Caco-2 (cell line): ENCODE measurements at regions not wholly inside any gene's neighbourhood (a gene's known extent, or its start where the extent isn't known, plus 50 kb on each side); places are given as distances from the start of the nearest gene placed in this dataset.

Experiments used
- BruUV-seq: library from RNA; stranded (reverse); fragments of 400-500 nt; replicated peaks from 2 replicates; lab custom pipeline; 2021; lab: Mats Ljungman, UMichigan
- CTCF ChIA-PET: fragments of 300-600 bp; sonication (Branson Sonifier 250); formaldehyde crosslinking; loops from one replicate; lab custom pipeline; 2022; ENCODE audit warnings: antibody characterized with exemption; lab: Charles Lee
- POLR2A ChIA-PET: fragments of 300-600 bp; sonication (Branson Sonifier 250); formaldehyde crosslinking; loops from one replicate; lab custom pipeline; 2022; ENCODE audit warnings: antibody characterized with exemption; lab: Charles Lee
- DNase-seq, 2 experiments: peaks; one replicate each; pipeline versions ENCODE4 v3.0.0 to v3.0.0-alpha.2; 2020 to 2022
- H3K27me3 ChIP-seq: replicated peaks from 2 replicates; pipeline ENCODE4 v1.6.0; 2011; ENCODE audit warnings: low read length; ENCODE audit not compliant: control insufficient read depth, insufficient read depth
- H3K36me3 ChIP-seq: 2 replicates; pipeline ENCODE4 v1.5.1; 2011; ENCODE audit warnings: low read length; ENCODE audit not compliant: control insufficient read depth, insufficient read depth
- H3K4me1 ChIP-seq: fragments of 250-450 bp; sonication (Bioruptor Pico); 2 replicates; pipeline ENCODE4 v1.5.1; 2020; ENCODE audit warnings: mild to moderate bottlenecking
- H3K4me3 ChIP-seq: 2 replicates; pipeline ENCODE4 v1.5.1; 2011; ENCODE audit warnings: low read depth, mild to moderate bottlenecking, control low read depth, low read length
- H3K9me3 ChIP-seq: fragments of 250-450 bp; sonication (Bioruptor Pico); 2 replicates; pipeline ENCODE4 v1.5.1; 2020; ENCODE audit warnings: mild to moderate bottlenecking, moderate library complexity
- H3K27ac Mint-ChIP-seq: one replicate; pipeline ENCODE4 v1.8.0; 2022; ENCODE audit warnings: mixed read lengths; ENCODE audit not compliant: unreplicated experiment
- H3K27me3 Mint-ChIP-seq: one replicate; pipeline ENCODE4 v1.8.0; 2022; ENCODE audit warnings: mixed read lengths; ENCODE audit not compliant: insufficient read depth, unreplicated experiment
- H3K36me3 Mint-ChIP-seq: one replicate; pipeline ENCODE4 v1.8.0; 2022; ENCODE audit warnings: mild to moderate bottlenecking, mixed read lengths; ENCODE audit not compliant: insufficient read depth, unreplicated experiment
- H3K4me1 Mint-ChIP-seq: one replicate; pipeline ENCODE4 v1.8.0; 2022; ENCODE audit warnings: low read depth, mixed read lengths; ENCODE audit not compliant: unreplicated experiment
- H3K4me3 Mint-ChIP-seq: one replicate; pipeline ENCODE4 v1.8.0; 2022; ENCODE audit warnings: mild to moderate bottlenecking, moderate library complexity, mixed read lengths; ENCODE audit not compliant: unreplicated experiment
- H3K9me3 Mint-ChIP-seq: one replicate; pipeline ENCODE4 v1.8.0; 2022; ENCODE audit warnings: mixed read lengths; ENCODE audit not compliant: unreplicated experiment
- CTCF ChIP-seq, 2 experiments: fragments of 200-600 bp in 1 of 2; IDR thresholded peaks; 1 replicate in 1 of 2; 2 replicates in 1 of 2; pipeline versions ENCODE4 v1.5.1 to v1.8.0; 2011 to 2022; ENCODE audit warnings: antibody characterized with exemption in 1 of 2, control low read depth in 1 of 2, inconsistent platforms in 1 of 2, low read depth in 1 of 2, low read length in 1 of 2, mild to moderate bottlenecking in 1 of 2, moderate library complexity in 1 of 2; ENCODE audit not compliant: insufficient read depth in 1 of 2, severe bottlenecking in 1 of 2, unreplicated experiment in 1 of 2
- intact Hi-C: fragments of 100-400 bp; cut with micrococcal nuclease; formaldehyde crosslinking; loops from one replicate; pipeline ENCODE4 v1.10.0; 2022; ENCODE audit not compliant: unreplicated experiment

DNA sequence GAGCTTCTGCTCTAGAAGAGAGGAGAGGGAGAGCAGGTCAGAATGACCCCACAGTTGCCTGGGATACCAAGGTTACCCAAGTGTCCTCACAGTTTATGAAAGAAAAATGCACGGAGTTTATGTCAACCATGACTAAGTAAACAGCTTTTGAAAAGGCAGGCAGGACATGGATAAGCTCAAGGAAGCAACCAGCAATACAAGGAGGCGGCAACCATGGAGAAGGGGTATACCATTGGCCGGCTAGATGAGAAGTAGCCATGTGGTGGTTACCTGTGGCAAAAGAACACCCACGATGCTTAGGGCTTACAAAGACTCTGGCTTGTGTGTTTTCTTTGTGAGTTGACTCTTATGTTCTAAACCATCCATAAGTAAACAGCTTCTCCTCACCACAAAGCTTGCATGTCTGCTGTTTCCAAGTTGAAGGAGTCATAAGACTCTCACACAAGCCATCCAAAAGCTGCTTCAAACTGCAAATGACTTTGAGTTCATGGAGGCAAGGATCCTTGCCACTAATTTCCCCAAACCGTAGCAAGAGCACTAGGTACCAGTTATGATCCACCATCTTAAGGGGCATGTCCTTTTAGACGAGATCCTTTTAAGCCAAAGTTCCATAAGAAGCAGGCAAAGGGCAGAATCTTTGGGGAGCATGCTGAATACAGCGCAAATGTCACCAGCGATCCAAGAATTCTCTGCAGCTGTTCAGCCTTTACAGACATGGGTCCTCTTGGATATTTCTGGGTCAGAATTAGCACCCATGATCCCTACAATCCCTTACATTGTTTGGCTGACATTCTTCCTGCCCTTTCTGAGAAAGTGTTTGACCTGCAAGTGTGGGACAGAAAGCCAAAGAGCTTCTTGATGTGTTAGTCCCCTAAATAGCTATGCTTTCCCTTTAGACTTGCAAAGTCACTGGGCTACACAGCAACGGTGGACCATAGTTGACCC is 74.8 kb upstream of the IPO5 start:
- Mint-ChIP-seq H3K4me1 (no peaks in the 10 kb centered on the region), H3K4me3 (no peak overlapping the region), H3K9me3 (no peaks in the 10 kb centered on the region), H3K36me3 (no peaks in the 10 kb centered on the region), H3K27me3 (peaks cover 18% of the 10 kb centered on the region), H3K27ac (no peak overlapping the region)
- Histone ChIP-seq H3K4me1 (0 out of 2 replicates have a peak, but pooled peaks cover 10% of the 10 kb centered on the region), H3K36me3 (no peaks in the 10 kb centered on the region), H3K27me3 (no peaks in the 10 kb centered on the region), H3K4me3 (no peak overlapping the region), H3K9me3 (no peaks in the 10 kb centered on the region)
- CTCF ChIA-PET: no interaction called here
- no TSS peak for BruUV-seq
- no peak for DNase-seq
- POLR2A ChIA-PET: no interaction called here
- intact Hi-C loops: no loop called here
- TF ChIP-seq CTCF (IDR thresholded peaks at IDR 0.05; ENCODE audit: insufficient read depth in 1 of 2, low read depth in 1 of 2, low read length in 1 of 2, severe bottlenecking in 1 of 2, unreplicated experiment in 1 of 2): no peak

GRCh38 chr13:97879646-97880310 is 73.7 kb upstream of the IPO5 start:
- Mint-ChIP-seq H3K9me3 (no peaks in the 10 kb centered on the region), H3K4me3 (no peak overlapping the region), H3K27me3 (peaks cover 22% of the 10 kb centered on the region), H3K27ac (no peak overlapping the region), H3K36me3 (no peaks in the 10 kb centered on the region), H3K4me1 (no peaks in the 10 kb centered on the region)
- no TSS peak for BruUV-seq
- H3K4me1 ChIP-seq: 0 out of 2 replicates have a peak, but pooled peaks cover 2% of the 10 kb centered on the region
- no peak for TF ChIP-seq CTCF (IDR thresholded peaks at IDR 0.05; ENCODE audit: insufficient read depth in 1 of 2, low read depth in 1 of 2, low read length in 1 of 2, severe bottlenecking in 1 of 2, unreplicated experiment in 1 of 2)
- no peak for DNase-seq
- ChIA-PET CTCF (no interaction called here), POLR2A (no interaction called here)
- no peak overlapping the region for H3K4me3 ChIP-seq
- intact Hi-C loops: no loop called here
- no peaks in the 10 kb centered on the region for H3K9me3 ChIP-seq
- H3K36me3 ChIP-seq: no peaks in the 10 kb centered on the region
- H3K27me3 ChIP-seq: peaks cover 2% of the 10 kb centered on the region; the same call in 1 of the 2 replicates

DNA sequence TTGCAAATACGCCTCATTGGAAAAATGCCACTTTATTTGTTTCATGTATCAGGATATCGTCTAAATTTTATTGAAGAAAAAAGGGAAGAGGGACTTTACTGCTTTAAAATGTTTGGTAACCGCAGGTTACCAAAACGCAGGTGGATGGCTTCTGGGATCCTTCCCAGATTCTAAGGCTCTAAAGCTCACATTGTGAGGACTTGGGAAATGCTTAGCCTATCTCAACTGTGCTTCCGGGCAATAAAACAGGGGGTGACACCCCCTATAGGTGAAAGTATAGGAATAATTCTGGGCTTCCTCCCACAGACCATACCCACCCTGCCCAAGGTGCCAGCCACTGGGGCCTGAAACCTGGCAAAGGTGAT is 73.2 kb upstream of the IPO5 start:
- Mint-ChIP-seq H3K27me3 (peaks cover 26% of the 10 kb centered on the region), H3K9me3 (no peaks in the 10 kb centered on the region), H3K4me3 (no peak overlapping the region), H3K4me1 (no peaks in the 10 kb centered on the region), H3K36me3 (no peaks in the 10 kb centered on the region), H3K27ac (no peak overlapping the region)
- no peaks in the 10 kb centered on the region for H3K36me3 ChIP-seq
- H3K9me3 ChIP-seq: no peaks in the 10 kb centered on the region
- no peak for DNase-seq
- intact Hi-C loops: no loop called here
- H3K4me1 ChIP-seq: no peaks in the 10 kb centered on the region
- no TSS peak for BruUV-seq
- H3K27me3 ChIP-seq: peaks cover 2% of the 10 kb centered on the region; the same call in 1 of the 2 replicates
- H3K4me3 ChIP-seq: no peak overlapping the region
- TF ChIP-seq CTCF (IDR thresholded peaks at IDR 0.05; ENCODE audit: insufficient read depth in 1 of 2, low read depth in 1 of 2, low read length in 1 of 2, severe bottlenecking in 1 of 2, unreplicated experiment in 1 of 2): no peak
- CTCF ChIA-PET: no interaction called here
- POLR2A ChIA-PET: no interaction called here
